PC-9 (cell line): ENCODE measurements at regions not wholly inside any gene's neighbourhood (a gene's known extent, or its start where the extent isn't known, plus 50 kb on each side); places are given as distances from the start of the nearest gene placed in this dataset.

Experiments used
- BruUV-seq: library from RNA; stranded (reverse); fragments of 400-500 nt; replicated peaks from 2 replicates; lab custom pipeline; 2021; lab: Mats Ljungman, UMichigan
- CTCF ChIA-PET: fragments of 300-600 bp; sonication (Branson Sonifier 250); formaldehyde crosslinking; loops from one replicate; lab custom pipeline; 2022; ENCODE audit warnings: antibody characterized with exemption; lab: Charles Lee
- POLR2A ChIA-PET: fragments of 300-600 bp; sonication (Branson Sonifier 250); formaldehyde crosslinking; loops from one replicate; lab custom pipeline; 2022; ENCODE audit warnings: antibody characterized with exemption; ENCODE audit not compliant: unreplicated experiment; lab: Charles Lee
- DNase-seq, 2 experiments: peaks; one replicate each; pipeline versions ENCODE4 v3.0.0 to v3.0.0-alpha.2; 2015 to 2022; ENCODE audit warnings: mixed read lengths in 1 of 2
- H2AFZ ChIP-seq: fragments of 200-600 bp; sonication (generic); 2 replicates; pipeline ENCODE4 v1.8.1; 2017; ENCODE audit warnings: antibody characterized with exemption
- H3F3A ChIP-seq: fragments of 200-600 bp; sonication (generic); 2 replicates; pipeline ENCODE4 v1.8.1; 2017; ENCODE audit warnings: antibody characterized with exemption, mild to moderate bottlenecking, low read depth; ENCODE audit not compliant: insufficient read depth
- H3K27ac ChIP-seq: fragments of 200-600 bp; sonication (generic); 2 replicates; pipeline ENCODE4 v1.6.1; 2016; ENCODE audit warnings: mixed run types
- H3K27me3 ChIP-seq: fragments of 200-600 bp; sonication (generic); 2 replicates; pipeline ENCODE4 v1.6.1; 2016; ENCODE audit warnings: low read depth, mixed run types; ENCODE audit not compliant: insufficient read depth
- H3K36me3 ChIP-seq: fragments of 200-600 bp; sonication (generic); 2 replicates; pipeline ENCODE4 v1.6.1; 2016; ENCODE audit warnings: low read depth, mixed run types
- H3K4me1 ChIP-seq: fragments of 200-600 bp; sonication (generic); replicated peaks from 2 replicates; pipeline ENCODE4 v1.6.1; 2016; ENCODE audit warnings: mixed run types; ENCODE audit not compliant: insufficient read depth
- H3K4me2 ChIP-seq: fragments of 200-600 bp; sonication (generic); 2 replicates; pipeline ENCODE4 v1.6.1; 2017; ENCODE audit warnings: mixed run types
- H3K4me3 ChIP-seq: fragments of 200-600 bp; sonication (generic); 2 replicates; pipeline ENCODE4 v1.6.1; 2016; ENCODE audit warnings: mixed run types
- H3K79me2 ChIP-seq: fragments of 200-600 bp; sonication (generic); 2 replicates; pipeline ENCODE4 v1.6.1; 2017; ENCODE audit warnings: low read depth, mixed run types
- H3K9me2 ChIP-seq: fragments of 200-600 bp; sonication (generic); 2 replicates; pipeline ENCODE4 v1.8.1; 2017; ENCODE audit warnings: mild to moderate bottlenecking; ENCODE audit not compliant: insufficient read depth
- H3K9me3 ChIP-seq: fragments of 200-600 bp; sonication (generic); 2 replicates; pipeline ENCODE4 v1.8.1; 2016; ENCODE audit warnings: low read depth; ENCODE audit not compliant: insufficient read depth
- H4K20me1 ChIP-seq: fragments of 200-600 bp; sonication (generic); 2 replicates; pipeline ENCODE4 v1.8.1; 2017; ENCODE audit not compliant: insufficient read depth
- CTCF ChIP-seq: fragments of 200-600 bp; sonication (generic); conservative IDR thresholded peaks from 2 replicates; pipeline ENCODE4 v1.6.1; 2017; ENCODE audit warnings: mixed run types, antibody characterized with exemption, mild to moderate bottlenecking, moderate library complexity
- EZH2 ChIP-seq: fragments of 200-600 bp; sonication (generic); IDR thresholded peaks from 2 replicates; pipeline ENCODE4 v1.8.0; 2017; ENCODE audit warnings: antibody characterized with exemption, low read depth
- intact Hi-C: fragments of 100-400 bp; cut with micrococcal nuclease; formaldehyde crosslinking; loops from one replicate; pipeline ENCODE4 v1.10.0; 2022; ENCODE audit not compliant: unreplicated experiment

GRCh38 chr16:73750639-73751038 lies 546.0 kb upstream of the PSMD7 start:
- Histone ChIP-seq H3K36me3 (no peaks in the 10 kb centered on the region), H3K4me1 (no peaks in the 10 kb centered on the region), H3K4me3 (no peak overlapping the region), H3K27ac (no peak overlapping the region), H3K4me2 (no peak overlapping the region), H3K27me3 (peaks cover 27% of the 10 kb centered on the region), H3K9me2 (no peaks in the 10 kb centered on the region; the same call in 1 of the 2 replicates), H3K9me3 (no peaks in the 10 kb centered on the region), H2AFZ (no peak overlapping the region), H4K20me1 (no peaks in the 10 kb centered on the region), H3K79me2 (no peaks in the 10 kb centered on the region), H3F3A (no peaks in the 10 kb centered on the region)
- no TSS peak for BruUV-seq
- intact Hi-C loops, result no loop called here
- DNase-seq, result no peak
- TF ChIP-seq CTCF (no peak), EZH2 (no peak)
- ChIA-PET CTCF (no interaction called here), POLR2A (no interaction called here)

DNA sequence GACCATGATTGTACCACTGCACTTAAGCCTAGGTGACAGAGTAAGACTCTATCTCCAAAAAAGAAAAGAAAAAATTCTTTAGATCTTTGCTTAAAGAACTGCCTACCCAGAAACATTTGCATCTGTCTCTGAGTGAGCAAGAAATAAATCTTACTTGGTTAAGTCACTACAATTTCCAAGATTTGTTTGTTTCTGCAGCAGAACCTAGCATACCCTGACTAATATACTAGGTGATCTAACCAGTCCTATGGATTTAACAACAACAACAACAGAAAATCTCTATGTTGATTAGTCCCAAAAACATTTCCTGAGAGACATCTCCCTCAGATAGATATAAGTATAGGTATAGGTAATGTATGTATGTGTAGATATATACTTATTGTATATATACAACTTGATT lies 549.3 kb upstream of the PSMD7 start:
- no peaks in the 10 kb centered on the region for H4K20me1 ChIP-seq
- H3K27me3 ChIP-seq, result 0 out of 2 replicates have a peak, but pooled peaks cover 3% of the 10 kb centered on the region
- no peaks in the 10 kb centered on the region for H3K79me2 ChIP-seq
- no peaks in the 10 kb centered on the region for H3K9me3 ChIP-seq
- H3F3A ChIP-seq, result no peaks in the 10 kb centered on the region
- ChIA-PET POLR2A (no interaction called here), CTCF (no interaction called here)
- intact Hi-C loops, result no loop called here
- H3K36me3 ChIP-seq, result no peaks in the 10 kb centered on the region
- no peaks in the 10 kb centered on the region for H3K4me1 ChIP-seq
- no peak overlapping the region for H3K27ac ChIP-seq
- no peak for DNase-seq
- H3K9me2 ChIP-seq, result no peaks in the 10 kb centered on the region; the same call in 1 of the 2 replicates
- no TSS peak for BruUV-seq
- TF ChIP-seq EZH2 (no peak), CTCF (no peak)
- H3K4me2 ChIP-seq, result no peak overlapping the region
- no peak overlapping the region for H2AFZ ChIP-seq
- no peak overlapping the region for H3K4me3 ChIP-seq

- no TSS peak for BruUV-seq
- Histone ChIP-seq H3F3A (no peaks in the 10 kb centered on the region), H3K79me2 (no peaks in the 10 kb centered on the region), H2AFZ (no peak overlapping the region), H3K9me2 (no peaks in the 10 kb centered on the region; the same call in 1 of the 2 replicates), H3K36me3 (no peaks in the 10 kb centered on the region), H3K4me1 (no peaks in the 10 kb centered on the region), H3K4me3 (no peak overlapping the region), H4K20me1 (no peaks in the 10 kb centered on the region), H3K27me3 (no peaks in the 10 kb centered on the region), H3K27ac (no peak overlapping the region), H3K9me3 (no peaks in the 10 kb centered on the region), H3K4me2 (no peak overlapping the region)
- ChIA-PET CTCF (no interaction called here), POLR2A (no interaction called here)
- no peak for TF ChIP-seq CTCF
- no peak for TF ChIP-seq EZH2
- intact Hi-C loops, result no loop called here
- DNase-seq, result no peak
Measured at GRCh38 chr16:73746554-73746953, 550.1 kb upstream of the PSMD7 start.
